OCI-LY1 (cell line): ENCODE measurements at regions not wholly inside any gene's neighbourhood (a gene's known extent, or its start where the extent isn't known, plus 50 kb on each side); places are given as distances from the start of the nearest gene placed in this dataset.

Experiments
- H2AFZ ChIP-seq: fragments of 200-600 bp; sonication (generic), shearing (Covaris generic); 2 replicates; pipeline ENCODE4 v1.6.0; 2014; ENCODE audit warnings: antibody characterized with exemption, mild to moderate bottlenecking, low read length
- H3F3A ChIP-seq: fragments of 200-600 bp; sonication (generic), shearing (Covaris generic); 2 replicates; pipeline ENCODE4 v1.6.0; 2014; ENCODE audit warnings: mild to moderate bottlenecking, antibody characterized with exemption, low read length, moderate library complexity; ENCODE audit not compliant: insufficient read depth
- H3K27ac ChIP-seq: fragments of 200-600 bp; sonication (generic); 2 replicates; pipeline ENCODE4 v1.5.1; 2014; ENCODE audit warnings: low read length, mixed run types, mild to moderate bottlenecking, low read depth; ENCODE audit not compliant: poor library complexity, severe bottlenecking
- H3K27me3 ChIP-seq: fragments of 200-600 bp; sonication (generic); 2 replicates; pipeline ENCODE4 v1.6.0; 2014; ENCODE audit warnings: antibody characterized with exemption, mild to moderate bottlenecking, low read length, moderate library complexity; ENCODE audit not compliant: insufficient read depth
- H3K36me3 ChIP-seq: fragments of 200-600 bp; sonication (generic); 2 replicates; pipeline ENCODE4 v1.6.1; 2014; ENCODE audit warnings: mild to moderate bottlenecking, antibody characterized with exemption, low read length, moderate library complexity, mixed read lengths; ENCODE audit not compliant: insufficient read depth
- H3K4me1 ChIP-seq: fragments of 200-600 bp; sonication (generic); 2 replicates; pipeline ENCODE4 v1.5.1; 2014; ENCODE audit warnings: mild to moderate bottlenecking, low read length, moderate library complexity; ENCODE audit not compliant: insufficient read depth, severe bottlenecking
- H3K4me2 ChIP-seq: fragments of 200-600 bp; sonication (generic), shearing (Covaris generic); 2 replicates; pipeline ENCODE4 v1.6.1; 2014; ENCODE audit warnings: low read length
- H3K4me3 ChIP-seq: fragments of 200-600 bp; sonication (generic); 2 replicates; pipeline ENCODE4 v1.5.1; 2014; ENCODE audit warnings: low read length, low read depth, mild to moderate bottlenecking, mixed read lengths; ENCODE audit not compliant: poor library complexity, severe bottlenecking
- H3K79me2 ChIP-seq: fragments of 200-600 bp; shearing (Covaris generic); 2 replicates; pipeline ENCODE4 v1.6.1; 2016; ENCODE audit warnings: mixed run types, low read length, mixed read lengths; ENCODE audit not compliant: insufficient read depth
- H3K9ac ChIP-seq: fragments of 200-600 bp; sonication (generic), shearing (Covaris generic); 2 replicates; pipeline ENCODE4 v1.6.1; 2014; ENCODE audit warnings: mild to moderate bottlenecking, low read length, mixed read lengths
- H3K9me2 ChIP-seq: fragments of 200-600 bp; sonication (generic), shearing (Covaris generic); 2 replicates; pipeline ENCODE4 v1.6.1; 2014; ENCODE audit warnings: low read depth, mild to moderate bottlenecking, low read length, mixed read lengths
- H3K9me3 ChIP-seq: fragments of 200-600 bp; shearing (Covaris generic); 2 replicates; pipeline ENCODE4 v1.6.1; 2014; ENCODE audit warnings: low read length, mixed read lengths
- H4K20me1 ChIP-seq: fragments of 200-600 bp; sonication (generic), shearing (Covaris generic); 2 replicates; pipeline ENCODE4 v1.6.0; 2016; ENCODE audit warnings: mild to moderate bottlenecking, low read length; ENCODE audit not compliant: insufficient read depth
- CTCF ChIP-seq: fragments of 200-600 bp; sonication (generic), shearing (Covaris generic); IDR thresholded peaks from 2 replicates; pipeline ENCODE4 v1.5.1; 2017; ENCODE audit warnings: mild to moderate bottlenecking, antibody characterized with exemption, low read length, moderate library complexity, mixed read lengths
- EZH2 ChIP-seq: fragments of 200-600 bp; sonication (generic), shearing (Covaris generic); IDR thresholded peaks from 2 replicates; pipeline ENCODE4 v1.8.0; 2017; ENCODE audit warnings: borderline replicate concordance, mixed run types, mild to moderate bottlenecking, antibody characterized with exemption, low read length, moderate library complexity, mixed read lengths

- Histone ChIP-seq H3K9me2 (no peaks in the 10 kb centered on the region), H3K4me2 (no peak overlapping the region), H3F3A (no peaks in the 10 kb centered on the region), H3K9ac (no peak overlapping the region), H3K9me3 (no peaks in the 10 kb centered on the region), H3K27me3 (no peaks in the 10 kb centered on the region), H4K20me1 (no peaks in the 10 kb centered on the region), H3K4me1 (no peaks in the 10 kb centered on the region), H2AFZ (no peak overlapping the region), H3K79me2 (no peaks in the 10 kb centered on the region), H3K27ac (no peak overlapping the region), H3K4me3 (no peak overlapping the region), H3K36me3 (no peaks in the 10 kb centered on the region)
- TF ChIP-seq EZH2 = no peak
- TF ChIP-seq CTCF = no peak
These were observed 233.9 kb downstream of the PTBP2 start for GRCh38 chr1:96955307-96956012.

- Histone ChIP-seq H3K9ac (no peak overlapping the region), H2AFZ (no peak overlapping the region), H3K4me2 (no peak overlapping the region), H3K9me2 (no peaks in the 10 kb centered on the region), H3F3A (no peaks in the 10 kb centered on the region), H3K4me1 (no peaks in the 10 kb centered on the region), H3K27ac (no peak overlapping the region), H3K9me3 (no peaks in the 10 kb centered on the region), H3K36me3 (no peaks in the 10 kb centered on the region), H4K20me1 (no peaks in the 10 kb centered on the region), H3K4me3 (no peak overlapping the region), H3K79me2 (no peaks in the 10 kb centered on the region), H3K27me3 (no peaks in the 10 kb centered on the region)
- TF ChIP-seq EZH2 = no peak
- no peak for TF ChIP-seq CTCF
These were observed 240.6 kb downstream of the PTBP2 start for GRCh38 chr1:96962216-96962615.

- Histone ChIP-seq H4K20me1 (no peaks in the 10 kb centered on the region), H3K79me2 (no peaks in the 10 kb centered on the region), H3K4me3 (no peak overlapping the region), H2AFZ (no peak overlapping the region), H3K4me1 (no peaks in the 10 kb centered on the region), H3K27ac (no peak overlapping the region), H3K9me2 (no peaks in the 10 kb centered on the region), H3K4me2 (no peak overlapping the region), H3K36me3 (no peaks in the 10 kb centered on the region), H3K9ac (no peak overlapping the region), H3F3A (no peaks in the 10 kb centered on the region), H3K9me3 (no peaks in the 10 kb centered on the region), H3K27me3 (no peaks in the 10 kb centered on the region)
- TF ChIP-seq EZH2 (no peak), CTCF (no peak)
These were observed 241.2 kb downstream of the PTBP2 start for GRCh38 chr1:96962751-96963211.
